WTC11 (cell line): ENCODE measurements at regions not wholly inside any gene's neighbourhood (a gene's known extent, or its start where the extent isn't known, plus 50 kb on each side); places are given as distances from the start of the nearest gene placed in this dataset.

Experiments
- ELF4 ChIP-seq: sonication (generic); formaldehyde crosslinking; IDR thresholded peaks from 2 replicates; pipeline ENCODE4 v1.8.1; 2022; ENCODE audit warnings: low read depth, mild to moderate bottlenecking, moderate library complexity, missing genetic modification reagents
- TF ChIP-seq, protein P1 (sequence below): fragments of 200-600 bp; IDR thresholded peaks from 2 replicates; pipeline ENCODE4 v1.8.0; 2022; ENCODE audit warnings: antibody characterized with exemption

GRCh38 chr6:106797186-106797585, 167.8 kb downstream of the QRSL1 start:
- TF ChIP-seq, protein P1, sequence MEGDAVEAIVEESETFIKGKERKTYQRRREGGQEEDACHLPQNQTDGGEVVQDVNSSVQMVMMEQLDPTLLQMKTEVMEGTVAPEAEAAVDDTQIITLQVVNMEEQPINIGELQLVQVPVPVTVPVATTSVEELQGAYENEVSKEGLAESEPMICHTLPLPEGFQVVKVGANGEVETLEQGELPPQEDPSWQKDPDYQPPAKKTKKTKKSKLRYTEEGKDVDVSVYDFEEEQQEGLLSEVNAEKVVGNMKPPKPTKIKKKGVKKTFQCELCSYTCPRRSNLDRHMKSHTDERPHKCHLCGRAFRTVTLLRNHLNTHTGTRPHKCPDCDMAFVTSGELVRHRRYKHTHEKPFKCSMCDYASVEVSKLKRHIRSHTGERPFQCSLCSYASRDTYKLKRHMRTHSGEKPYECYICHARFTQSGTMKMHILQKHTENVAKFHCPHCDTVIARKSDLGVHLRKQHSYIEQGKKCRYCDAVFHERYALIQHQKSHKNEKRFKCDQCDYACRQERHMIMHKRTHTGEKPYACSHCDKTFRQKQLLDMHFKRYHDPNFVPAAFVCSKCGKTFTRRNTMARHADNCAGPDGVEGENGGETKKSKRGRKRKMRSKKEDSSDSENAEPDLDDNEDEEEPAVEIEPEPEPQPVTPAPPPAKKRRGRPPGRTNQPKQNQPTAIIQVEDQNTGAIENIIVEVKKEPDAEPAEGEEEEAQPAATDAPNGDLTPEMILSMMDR: no peak
- TF ChIP-seq ELF4: no peak
